ENCODE measurements at regions not wholly inside any gene's neighbourhood (a gene's known extent, or its start where the extent isn't known, plus 50 kb on each side); places are given as distances from the start of the nearest gene placed in this dataset.

- H3K9ac ChIP-seq (ENCODE audit: insufficient read depth, low read depth, low read length) = no peak overlapping the region
- CTCF ChIA-PET (ENCODE audit: low intra/inter-chr PET ratio, low total read pairs) = no interaction called here
- intact Hi-C loops (cut with micrococcal nuclease; ENCODE audit: unreplicated experiment) = no loop called here
- no peaks in the 10 kb centered on the region for H3K36me3 ChIP-seq (replicated peaks in 1 of 2; ENCODE audit: control insufficient read depth in 1 of 2, insufficient read depth in 2 of 2, low read length in 2 of 2)
- H3K4me1 ChIP-seq (ENCODE audit: insufficient read depth, low read length) = no peaks in the 10 kb centered on the region
- no peaks in the 10 kb centered on the region for H3K79me2 ChIP-seq (ENCODE audit: insufficient read depth, low read length)
- DNase-seq (ENCODE audit: low spot score) = no peak
- WGBS (ENCODE audit: low lambda C conversion rate) = 3% methylated on average over 2 of the region's 2 CpGs
- H2AFZ ChIP-seq (ENCODE audit: low read length) = no peak overlapping the region
- POLR2A ChIA-PET = no interaction called here
- FAIRE-seq = no peak
- H4K20me1 ChIP-seq (ENCODE audit: insufficient read depth, low read length) = no peaks in the 10 kb centered on the region
- no peak overlapping the region for H3K4me2 ChIP-seq (ENCODE audit: low read depth, low read length)
- in situ Hi-C loops (cut with HindIII; ENCODE audit: extremely low pct_ligation_motif_present, low pct_unique_long_range_greater_than_20kb) = no loop called here
- H3K4me3 ChIP-seq (replicated peaks in 1 of 3; ENCODE audit: insufficient read depth in 1 of 3, low read depth in 2 of 3, low read length in 3 of 3) = no peak overlapping the region
- H3K27ac ChIP-seq (ENCODE audit: extremely low read length, insufficient read depth, low read length) = no peak overlapping the region
- BruUV-seq (replicated peaks) = no TSS peak
- no peak for ATAC-seq
- no peak for TF ChIP-seq NR2F2 (IDR thresholded peaks at IDR 0.05; ENCODE audit: borderline replicate concordance, low read depth)
- no peak for TF ChIP-seq ZSCAN21 (CRISPR knock-in tag; IDR thresholded peaks at IDR 0.05; ENCODE audit: borderline replicate concordance)
- TF ChIP-seq NFE2 (CRISPR knock-in tag; IDR thresholded peaks at IDR 0.05) = no peak
- TF ChIP-seq ZNF180 (CRISPR knock-in tag; IDR thresholded peaks at IDR 0.05; ENCODE audit: borderline replicate concordance, low read depth) = no peak
- no peak for TF ChIP-seq NFKB2 (CRISPR knock-in tag; IDR thresholded peaks at IDR 0.05; ENCODE audit: borderline replicate concordance)
- no peaks in the 10 kb centered on the region for H3K27me3 ChIP-seq (ENCODE audit: control insufficient read depth in 1 of 2, insufficient read depth in 2 of 2, low read length in 2 of 2)
- peaks cover 83% of the 10 kb centered on the region for H3K9me3 ChIP-seq (ENCODE audit: low read length)
Observed at GRCh38 chr15:95520511-95520910, 810.0 kb upstream of the NR2F2 start.

GRCh38 chr15:95520922-95521321, 809.6 kb upstream of the NR2F2 start:
- Histone ChIP-seq H3K4me2 (ENCODE audit: low read depth, low read length) (no peak overlapping the region), H4K20me1 (ENCODE audit: insufficient read depth, low read length) (no peaks in the 10 kb centered on the region), H3K4me3 (replicated peaks in 1 of 3; ENCODE audit: insufficient read depth in 1 of 3, low read depth in 2 of 3, low read length in 3 of 3) (no peak overlapping the region), H2AFZ (ENCODE audit: low read length) (no peak overlapping the region), H3K79me2 (ENCODE audit: insufficient read depth, low read length) (no peaks in the 10 kb centered on the region), H3K27me3 (ENCODE audit: control insufficient read depth in 1 of 2, insufficient read depth in 2 of 2, low read length in 2 of 2) (no peaks in the 10 kb centered on the region), H3K9ac (ENCODE audit: insufficient read depth, low read depth, low read length) (no peak overlapping the region), H3K27ac (ENCODE audit: extremely low read length, insufficient read depth, low read length) (no peak overlapping the region), H3K9me3 (ENCODE audit: low read length) (peaks cover 83% of the 10 kb centered on the region), H3K4me1 (ENCODE audit: insufficient read depth, low read length) (no peaks in the 10 kb centered on the region), H3K36me3 (replicated peaks in 1 of 2; ENCODE audit: control insufficient read depth in 1 of 2, insufficient read depth in 2 of 2, low read length in 2 of 2) (no peaks in the 10 kb centered on the region)
- ATAC-seq = no peak
- in situ Hi-C loops (cut with HindIII; ENCODE audit: extremely low pct_ligation_motif_present, low pct_unique_long_range_greater_than_20kb) = no loop called here
- no peak for FAIRE-seq
- BruUV-seq (replicated peaks) = no TSS peak
- ChIA-PET POLR2A (no interaction called here), CTCF (ENCODE audit: low intra/inter-chr PET ratio, low total read pairs) (no interaction called here)
- WGBS (ENCODE audit: low lambda C conversion rate) = 12% methylated on average over 4 of the region's 4 CpGs
- intact Hi-C loops (cut with micrococcal nuclease; ENCODE audit: unreplicated experiment) = no loop called here
- DNase-seq (ENCODE audit: low spot score) = no peak
- no peak for TF ChIP-seq ZNF713 (CRISPR knock-in tag; IDR thresholded peaks at IDR 0.05)
